Lung (tissue), 11 donors: ENCODE measurements at regions not wholly inside any gene's neighbourhood (a gene's known extent, or its start where the extent isn't known, plus 50 kb on each side); places are given as distances from the start of the nearest gene placed in this dataset.

Source experiments
- ATAC-seq: fragments of 200-7000 bp; cut with Tn5 transposase; one replicate; pipeline ENCODE4 v1.9.1; 2020; ENCODE audit warnings: moderate number of reproducible peaks; ENCODE audit not compliant: insufficient read depth, low FRiP score
- DNase-seq, 3 donors: peaks; one replicate each; pipeline ENCODE4 v3.0.0-alpha.2; 2013 to 2017
- H3K27ac ChIP-seq, 2 donors: one replicate each; pipeline ENCODE4 v1.5.1; 2013; ENCODE audit warnings: mild to moderate bottlenecking in 2 of 2, moderate library complexity in 2 of 2, control low read depth in 1 of 2, inconsistent platforms in 1 of 2, low read depth in 1 of 2, low read length in 1 of 2
- H3K27me3 ChIP-seq, 3 donors: one replicate each; pipeline ENCODE4 v1.5.1; 2013; ENCODE audit warnings: low read length in 2 of 3; ENCODE audit not compliant: control insufficient read depth in 3 of 3, insufficient read depth in 3 of 3
- H3K36me3 ChIP-seq, 4 donors: one replicate each; pipeline ENCODE4 v1.5.1; 2013; ENCODE audit warnings: low read length in 4 of 4, mild to moderate bottlenecking in 1 of 4, moderate library complexity in 1 of 4; ENCODE audit not compliant: control insufficient read depth in 4 of 4, insufficient read depth in 4 of 4
- H3K4me1 ChIP-seq, 5 donors: one replicate each; pipeline ENCODE4 v1.5.1; 2013; ENCODE audit warnings: low read length in 5 of 5, mild to moderate bottlenecking in 2 of 5, moderate library complexity in 1 of 5; ENCODE audit not compliant: control insufficient read depth in 5 of 5, insufficient read depth in 5 of 5
- H3K4me3 ChIP-seq: one replicate; pipeline ENCODE4 v1.5.1; 2013; ENCODE audit warnings: mild to moderate bottlenecking, control low read depth, moderate library complexity
- H3K9ac ChIP-seq, 2 donors: one replicate each; pipeline ENCODE4 v1.5.1; 2013; ENCODE audit warnings: low read length in 2 of 2, control low read depth in 1 of 2; ENCODE audit not compliant: insufficient read depth in 1 of 2
- H3K9me3 ChIP-seq, 4 donors: one replicate each; pipeline ENCODE4 v1.5.1; 2013; ENCODE audit warnings: low read length in 3 of 4, mild to moderate bottlenecking in 1 of 4, moderate library complexity in 1 of 4; ENCODE audit not compliant: control insufficient read depth in 4 of 4, insufficient read depth in 3 of 4
- WGBS, 2 donors: extraction: QIAGEN DNeasy Blood & Tissue Kit; methylation state at CpG; one replicate each; pipeline ENCODE4 v1.1.7; 2013; 5-methylcytosine and 5-hydroxymethylcytosine counted together
- TF ChIP-seq, protein P1 (sequence below): IDR thresholded peaks from 2 replicates; pipeline ENCODE4 v1.5.1; 2012; ENCODE audit warnings: mild to moderate bottlenecking; ENCODE audit errors: control extremely low read depth, extremely low read depth
- donor health status: control.
- donor health status: control.
- donor health status: Bipolar disorder and iron deficiency.
- donor health status: healthy.
- donor health status: DM: yes; HTN: yes; CAD: no.

DNA sequence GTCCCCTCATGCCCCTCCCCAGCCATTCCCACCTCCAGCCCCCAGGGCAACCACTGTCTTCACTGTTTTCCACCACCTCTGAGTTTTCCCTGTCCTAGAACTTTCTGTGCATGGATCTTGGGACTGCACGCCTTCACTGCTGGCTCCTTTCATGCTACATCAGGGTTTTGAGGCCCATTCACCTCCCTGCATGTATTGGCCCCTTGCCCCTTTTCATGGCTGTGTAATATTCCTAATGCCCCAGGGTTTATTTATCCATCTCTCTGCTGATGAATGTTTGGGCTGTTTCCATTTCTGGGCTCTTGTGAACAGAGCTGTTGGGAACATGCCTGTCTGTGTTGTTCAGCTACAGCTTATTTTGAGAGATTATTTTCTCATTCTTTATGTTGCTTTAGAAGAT is 205.0 kb downstream of the RBFOX3 start:
- peaks cover 0 to 12% (median 0%) of the 10 kb centered on the region in 5 donors for H3K4me1 ChIP-seq
- no peaks in the 10 kb centered on the region for H3K36me3 ChIP-seq
- peaks cover 0 to 3% (median 0%) of the 10 kb centered on the region in 4 donors for H3K9me3 ChIP-seq
- WGBS, 2 donors, result 88 to 90% methylated on average over 1 of the region's 1 CpG
- no peak overlapping the region for H3K9ac ChIP-seq
- H3K4me3 ChIP-seq, result no peak overlapping the region
- ATAC-seq (no peak), DNase-seq (no peak)
- peaks cover 0 to 47% (median 20%) of the 10 kb centered on the region in 3 donors for H3K27me3 ChIP-seq
- H3K27ac ChIP-seq, result no peak overlapping the region
- TF ChIP-seq, protein P1, sequence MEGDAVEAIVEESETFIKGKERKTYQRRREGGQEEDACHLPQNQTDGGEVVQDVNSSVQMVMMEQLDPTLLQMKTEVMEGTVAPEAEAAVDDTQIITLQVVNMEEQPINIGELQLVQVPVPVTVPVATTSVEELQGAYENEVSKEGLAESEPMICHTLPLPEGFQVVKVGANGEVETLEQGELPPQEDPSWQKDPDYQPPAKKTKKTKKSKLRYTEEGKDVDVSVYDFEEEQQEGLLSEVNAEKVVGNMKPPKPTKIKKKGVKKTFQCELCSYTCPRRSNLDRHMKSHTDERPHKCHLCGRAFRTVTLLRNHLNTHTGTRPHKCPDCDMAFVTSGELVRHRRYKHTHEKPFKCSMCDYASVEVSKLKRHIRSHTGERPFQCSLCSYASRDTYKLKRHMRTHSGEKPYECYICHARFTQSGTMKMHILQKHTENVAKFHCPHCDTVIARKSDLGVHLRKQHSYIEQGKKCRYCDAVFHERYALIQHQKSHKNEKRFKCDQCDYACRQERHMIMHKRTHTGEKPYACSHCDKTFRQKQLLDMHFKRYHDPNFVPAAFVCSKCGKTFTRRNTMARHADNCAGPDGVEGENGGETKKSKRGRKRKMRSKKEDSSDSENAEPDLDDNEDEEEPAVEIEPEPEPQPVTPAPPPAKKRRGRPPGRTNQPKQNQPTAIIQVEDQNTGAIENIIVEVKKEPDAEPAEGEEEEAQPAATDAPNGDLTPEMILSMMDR, result no peak

DNA sequence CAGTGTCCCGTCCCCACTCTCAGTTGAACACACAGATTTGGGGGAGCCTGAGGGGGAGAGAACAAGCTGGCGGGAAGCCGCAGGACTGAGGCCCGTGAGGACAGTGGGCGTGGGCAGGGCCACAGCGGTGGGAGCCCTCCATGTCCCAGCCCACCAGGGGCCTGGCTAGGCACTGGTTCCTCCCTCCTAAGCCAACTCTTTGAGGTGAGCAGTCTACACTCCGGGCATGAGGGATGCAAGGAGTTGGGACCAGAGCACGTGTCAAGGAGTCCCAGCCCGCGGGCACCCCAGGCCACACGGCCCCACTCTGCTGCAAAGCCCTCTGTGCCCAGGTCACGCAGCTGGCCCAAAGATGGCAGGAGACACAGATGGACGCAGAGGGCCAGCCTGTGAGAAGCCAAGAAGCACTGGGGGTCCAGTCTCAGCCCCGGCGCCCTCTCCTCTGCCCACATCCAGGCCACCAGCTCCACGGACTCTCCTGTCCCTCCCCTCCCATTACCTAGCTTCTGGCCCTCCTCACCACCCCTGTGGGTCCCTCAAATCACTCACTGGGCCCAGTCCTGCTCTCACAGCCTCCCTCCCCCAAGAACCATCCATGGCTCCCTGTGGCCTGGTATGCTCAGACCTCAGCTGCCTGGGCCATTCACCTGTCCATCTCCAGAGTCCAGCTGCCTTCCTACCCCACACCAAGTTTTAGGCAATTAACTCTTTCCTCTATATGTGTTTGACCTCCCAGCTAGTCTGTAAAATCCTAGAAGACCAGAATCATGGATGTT is 206.5 kb downstream of the RBFOX3 start:
- Histone ChIP-seq H3K27ac (no peak overlapping the region), H3K27me3 (peaks cover 0 to 61% (median 35%) of the 10 kb centered on the region in 3 donors), H3K9me3 (peaks cover 0 to 3% (median 0%) of the 10 kb centered on the region in 4 donors), H3K9ac (no peak overlapping the region), H3K36me3 (no peaks in the 10 kb centered on the region), H3K4me1 (peaks cover 0 to 13% (median 0%) of the 10 kb centered on the region in 5 donors), H3K4me3 (no peak overlapping the region)
- 86 to 89% methylated on average over 16 of the region's 16 CpGs for WGBS, 2 donors
- ATAC-seq (no peak), DNase-seq (no peak)
- TF ChIP-seq, protein P1, result no peak

DNA sequence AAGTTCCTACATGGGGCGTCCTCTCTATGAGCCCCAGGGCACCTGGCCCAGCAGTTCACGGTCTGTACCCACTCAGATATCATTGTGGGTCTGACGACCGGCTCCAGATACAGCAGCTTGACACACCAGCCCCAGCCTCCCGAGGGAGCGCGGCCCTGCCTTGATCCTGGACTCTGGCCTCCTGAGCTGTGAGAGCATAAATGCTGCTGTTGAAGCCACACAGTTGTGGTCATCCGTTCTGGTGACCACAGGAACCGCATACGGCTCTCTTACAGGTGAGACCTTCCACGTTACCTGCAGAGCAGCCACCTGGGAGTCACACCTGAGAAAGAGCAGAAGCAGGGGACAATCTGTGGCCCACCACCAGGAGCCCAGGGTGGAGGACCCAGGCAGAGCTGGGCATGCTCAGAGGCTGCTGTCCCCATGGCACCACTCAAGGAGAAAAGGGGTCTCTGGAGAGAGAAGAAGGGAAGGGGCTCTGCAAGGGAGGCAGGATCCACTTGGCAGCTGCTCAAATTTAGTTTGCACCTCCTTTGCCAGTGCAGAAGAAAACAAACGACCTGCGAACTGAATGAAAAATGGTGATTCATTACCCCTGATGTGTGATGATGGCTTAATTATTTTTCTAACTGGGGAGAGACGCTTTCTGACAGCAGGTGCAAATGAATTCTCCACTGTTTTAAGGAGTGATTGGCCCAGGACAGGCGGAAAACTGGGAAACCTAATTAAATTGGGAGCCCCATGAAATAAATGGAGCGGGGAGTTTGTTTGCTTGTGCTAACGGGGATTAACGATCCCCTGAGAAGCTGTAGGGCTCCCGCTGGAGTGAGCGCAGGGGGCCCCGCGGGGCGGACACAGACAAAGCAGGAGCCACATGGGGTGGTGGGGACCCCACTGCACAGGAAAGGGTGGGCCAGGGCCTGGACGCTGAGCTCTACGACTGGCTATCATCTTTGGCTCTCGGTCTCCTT is 208.9 kb downstream of the RBFOX3 start:
- H3K36me3 ChIP-seq, result no peaks in the 10 kb centered on the region
- H3K4me1 ChIP-seq, result peaks cover 0 to 4% (median 0%) of the 10 kb centered on the region in 5 donors
- no peak overlapping the region for H3K4me3 ChIP-seq
- DNase-seq (no peak), ATAC-seq (no peak)
- H3K9ac ChIP-seq, result no peak overlapping the region
- no peak overlapping the region for H3K27ac ChIP-seq
- H3K9me3 ChIP-seq, result peaks cover 0 to 3% (median 0%) of the 10 kb centered on the region in 4 donors
- 37 to 38% methylated on average over 26 of the region's 26 CpGs for WGBS, 2 donors
- TF ChIP-seq, protein P1, result no peak
- H3K27me3 ChIP-seq, result peaks cover 0 to 50% (median 32%) of the 10 kb centered on the region in 3 donors
